CD4-positive, alpha-beta T cell (primary cell): ENCODE measurements at regions not wholly inside any gene's neighbourhood (a gene's known extent, or its start where the extent isn't known, plus 50 kb on each side); places are given as distances from the start of the nearest gene placed in this dataset.

Source experiments
- ATAC-seq: fragments of 200-7000 bp; cut with Tn5 transposase; one replicate; pipeline ENCODE4 v1.10.0; 2022; ENCODE audit warnings: mild to moderate bottlenecking; ENCODE audit not compliant: poor library complexity
- CTCF ChIA-PET: fragments of 350-600 bp; sonication (Branson Sonifier 250); formaldehyde crosslinking; loops from one replicate; lab custom pipeline; 2021; ENCODE audit warnings: antibody characterized with exemption, inconsistent platforms; lab: Charles Lee
- POLR2A ChIA-PET: fragments of 350-600 bp; sonication (Branson Sonifier 250); formaldehyde crosslinking; loops from one replicate; lab custom pipeline; 2021; ENCODE audit warnings: antibody characterized with exemption, inconsistent platforms; lab: Charles Lee
- DNase-seq, 14 experiments: peaks; one replicate each; pipeline ENCODE4 v3.0.0-alpha.2; 2013 to 2020; ENCODE audit warnings: mixed read lengths in 2 of 14
- H3K27ac ChIP-seq, 2 donors: one replicate each; pipeline versions ENCODE4 v1.5.1 to v1.7.0; 2013; ENCODE audit warnings: low read length in 2 of 2, low read depth in 1 of 2, mild to moderate bottlenecking in 1 of 2
- H3K27me3 ChIP-seq, 2 experiments: 1 replicate in 1 of 2; 2 replicates in 1 of 2; pipeline versions ENCODE4 v1.6.1 to v1.7.0; 2013; ENCODE audit warnings: low read length in 2 of 2, control low read depth in 1 of 2, mild to moderate bottlenecking in 1 of 2, moderate library complexity in 1 of 2; ENCODE audit not compliant: insufficient read depth in 2 of 2, control insufficient read depth in 1 of 2
- H3K36me3 ChIP-seq: one replicate; pipeline ENCODE4 v1.6.1; 2013; ENCODE audit warnings: low read length, control low read depth; ENCODE audit not compliant: insufficient read depth
- H3K4me1 ChIP-seq: one replicate; pipeline ENCODE4 v1.6.1; 2013; ENCODE audit warnings: low read length, control low read depth; ENCODE audit not compliant: insufficient read depth
- H3K4me3 ChIP-seq: one replicate; pipeline ENCODE4 v1.5.1; 2013; ENCODE audit warnings: mild to moderate bottlenecking, low read length, moderate library complexity
- H3K9me3 ChIP-seq, 2 experiments: 1 replicate in 1 of 2; 2 replicates in 1 of 2; pipeline versions ENCODE4 v1.6.1 to v1.7.0; 2013; ENCODE audit warnings: low read length in 2 of 2, mild to moderate bottlenecking in 2 of 2, control low read depth in 1 of 2, moderate library complexity in 1 of 2; ENCODE audit not compliant: control insufficient read depth in 1 of 2, insufficient read depth in 1 of 2
- H3K27ac Mint-ChIP-seq: one replicate; pipeline ENCODE4 v1.8.0; 2020; ENCODE audit warnings: mixed read lengths
- H3K27me3 Mint-ChIP-seq: one replicate; pipeline ENCODE4 v1.8.0; 2021; ENCODE audit warnings: mixed read lengths
- H3K36me3 Mint-ChIP-seq: one replicate; pipeline ENCODE4 v1.8.0; 2021; ENCODE audit warnings: low read depth, mixed read lengths
- H3K4me1 Mint-ChIP-seq: one replicate; pipeline ENCODE4 v1.8.0; 2021; ENCODE audit warnings: low read depth, mixed read lengths
- H3K4me3 Mint-ChIP-seq: one replicate; pipeline ENCODE4 v1.8.0; 2020; ENCODE audit warnings: mild to moderate bottlenecking, mixed read lengths
- H3K9me3 Mint-ChIP-seq: one replicate; pipeline ENCODE4 v1.8.0; 2020; ENCODE audit warnings: mixed read lengths
- intact Hi-C, 2 experiments: fragments of 100-400 bp; cut with DNase I in 1 of 2; cut with micrococcal nuclease in 1 of 2; formaldehyde crosslinking; loops; one replicate each; pipeline versions ENCODE4 v1.15.1 to v1.9.0; 2023 to 2025; cut with DNase I, micrococcal nuclease
- TF ChIP-seq, protein P1 (sequence below): fragments of 200-600 bp; IDR thresholded peaks from one replicate; pipeline ENCODE4 v1.8.0; 2022; ENCODE audit warnings: antibody characterized with exemption, mild to moderate bottlenecking

DNA sequence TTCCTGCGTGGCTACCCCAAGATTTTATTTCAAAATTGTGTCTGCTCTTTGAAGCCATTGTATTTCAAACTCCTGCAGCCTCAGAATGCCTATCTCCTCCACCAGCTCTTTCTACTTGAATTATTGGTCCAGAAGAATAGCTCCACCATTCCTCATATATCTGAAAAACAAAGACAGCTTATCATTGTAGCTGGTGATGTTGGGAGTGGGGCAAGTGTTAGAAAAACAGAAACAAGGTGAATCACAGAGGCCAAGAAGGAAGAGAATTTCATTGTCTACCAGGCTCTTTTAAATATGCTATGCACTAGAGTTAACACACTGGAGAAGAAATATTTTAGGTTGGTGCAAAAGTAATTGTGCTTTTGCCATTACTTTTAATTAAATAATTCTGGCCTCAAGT lies 307.9 kb upstream of the ROPN1 start:
- intact Hi-C loops = no loop called here
- H3K9me3 ChIP-seq = peaks cover 0 to 6% of the 10 kb centered on the region in 2 experiments
- Mint-ChIP-seq H3K27me3 (peaks cover 20% of the 10 kb centered on the region), H3K4me3 (no peak overlapping the region), H3K27ac (no peak overlapping the region), H3K36me3 (no peaks in the 10 kb centered on the region), H3K9me3 (no peaks in the 10 kb centered on the region), H3K4me1 (no peaks in the 10 kb centered on the region)
- ATAC-seq = no peak
- DNase-seq = no peak
- no peaks in the 10 kb centered on the region for H3K36me3 ChIP-seq
- H3K27ac ChIP-seq = no peak overlapping the region
- no peak overlapping the region for H3K4me3 ChIP-seq
- H3K27me3 ChIP-seq = peaks cover 0 to 5% of the 10 kb centered on the region in 2 experiments
- CTCF ChIA-PET = no interaction called here
- H3K4me1 ChIP-seq = no peaks in the 10 kb centered on the region
- POLR2A ChIA-PET = no interaction called here
- TF ChIP-seq, protein P1, sequence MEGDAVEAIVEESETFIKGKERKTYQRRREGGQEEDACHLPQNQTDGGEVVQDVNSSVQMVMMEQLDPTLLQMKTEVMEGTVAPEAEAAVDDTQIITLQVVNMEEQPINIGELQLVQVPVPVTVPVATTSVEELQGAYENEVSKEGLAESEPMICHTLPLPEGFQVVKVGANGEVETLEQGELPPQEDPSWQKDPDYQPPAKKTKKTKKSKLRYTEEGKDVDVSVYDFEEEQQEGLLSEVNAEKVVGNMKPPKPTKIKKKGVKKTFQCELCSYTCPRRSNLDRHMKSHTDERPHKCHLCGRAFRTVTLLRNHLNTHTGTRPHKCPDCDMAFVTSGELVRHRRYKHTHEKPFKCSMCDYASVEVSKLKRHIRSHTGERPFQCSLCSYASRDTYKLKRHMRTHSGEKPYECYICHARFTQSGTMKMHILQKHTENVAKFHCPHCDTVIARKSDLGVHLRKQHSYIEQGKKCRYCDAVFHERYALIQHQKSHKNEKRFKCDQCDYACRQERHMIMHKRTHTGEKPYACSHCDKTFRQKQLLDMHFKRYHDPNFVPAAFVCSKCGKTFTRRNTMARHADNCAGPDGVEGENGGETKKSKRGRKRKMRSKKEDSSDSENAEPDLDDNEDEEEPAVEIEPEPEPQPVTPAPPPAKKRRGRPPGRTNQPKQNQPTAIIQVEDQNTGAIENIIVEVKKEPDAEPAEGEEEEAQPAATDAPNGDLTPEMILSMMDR = no peak

DNA sequence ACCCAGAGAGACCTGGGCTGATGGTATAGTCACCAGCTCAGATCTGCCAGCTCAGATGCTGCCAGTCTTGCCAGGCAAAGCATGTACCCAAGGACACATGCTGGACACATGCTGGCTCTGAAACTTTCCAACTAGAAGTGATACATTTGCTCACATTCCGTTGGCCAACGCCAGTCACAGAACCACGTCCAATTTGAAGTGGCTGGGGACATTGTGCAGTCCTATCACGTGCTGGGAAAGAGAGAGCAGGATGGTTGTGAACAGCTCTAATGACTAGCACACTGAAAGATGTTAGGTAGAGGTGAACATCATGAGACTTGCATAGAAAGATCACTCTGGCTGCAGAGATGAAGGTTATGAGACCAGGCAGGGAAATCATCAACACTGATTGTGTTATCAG lies 308.5 kb upstream of the ROPN1 start:
- intact Hi-C loops = no loop called here
- peaks cover 20% of the 10 kb centered on the region for H3K27me3 Mint-ChIP-seq
- H3K4me1 ChIP-seq = no peaks in the 10 kb centered on the region
- TF ChIP-seq, protein P1 = no peak
- H3K27ac ChIP-seq = no peak overlapping the region
- H3K36me3 Mint-ChIP-seq = no peaks in the 10 kb centered on the region
- H3K9me3 ChIP-seq = peaks cover 0 to 11% of the 10 kb centered on the region in 2 experiments
- DNase-seq = no peak
- no peak overlapping the region for H3K27ac Mint-ChIP-seq
- H3K36me3 ChIP-seq = no peaks in the 10 kb centered on the region
- H3K9me3 Mint-ChIP-seq = peaks cover 1% of the 10 kb centered on the region
- no peak overlapping the region for H3K4me3 ChIP-seq
- no peak overlapping the region for H3K4me3 Mint-ChIP-seq
- ChIA-PET CTCF (no interaction called here), POLR2A (no interaction called here)
- peaks cover 0 to 5% of the 10 kb centered on the region in 2 experiments for H3K27me3 ChIP-seq
- no peaks in the 10 kb centered on the region for H3K4me1 Mint-ChIP-seq
- ATAC-seq = no peak

DNA sequence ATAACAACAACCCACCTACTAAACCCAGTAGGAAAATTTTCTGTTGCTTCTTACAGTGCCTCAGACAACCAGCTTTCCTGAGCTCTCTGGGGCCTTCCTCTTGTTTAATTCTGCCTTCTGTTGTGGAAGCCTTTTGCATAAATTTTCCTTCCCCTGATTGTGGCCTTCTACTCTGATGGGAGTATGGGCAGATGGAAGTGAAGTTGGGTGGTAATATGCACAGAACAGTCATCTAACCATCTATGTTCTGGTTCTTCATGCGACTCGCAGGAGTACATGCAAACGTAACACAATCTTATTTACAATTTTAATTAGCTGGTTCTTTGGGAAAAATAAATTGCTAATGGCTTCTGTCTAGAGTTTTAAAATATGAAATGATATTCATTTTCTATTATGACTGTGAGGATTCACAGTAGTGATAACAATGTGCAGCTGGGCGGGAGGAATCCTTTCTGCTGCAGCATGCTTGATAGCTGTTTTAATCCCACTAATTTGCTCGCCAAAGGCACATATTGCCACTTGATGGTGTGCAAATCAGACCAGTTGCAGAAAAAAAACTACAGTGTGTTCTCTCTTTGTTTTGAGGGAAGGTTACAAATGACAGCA lies 311.5 kb upstream of the ROPN1 start:
- POLR2A ChIA-PET = no interaction called here
- TF ChIP-seq, protein P1 = no peak
- Mint-ChIP-seq H3K4me3 (no peak overlapping the region), H3K9me3 (peaks cover 4% of the 10 kb centered on the region), H3K27me3 (peaks cover 13% of the 10 kb centered on the region), H3K4me1 (no peaks in the 10 kb centered on the region), H3K36me3 (no peaks in the 10 kb centered on the region), H3K27ac (no peak overlapping the region)
- CTCF ChIA-PET = no interaction called here
- no peak overlapping the region for H3K4me3 ChIP-seq
- peaks cover 0 to 19% of the 10 kb centered on the region in 2 experiments for H3K9me3 ChIP-seq
- intact Hi-C loops = no loop called here
- H3K27ac ChIP-seq = no peak overlapping the region
- H3K27me3 ChIP-seq = no peaks in the 10 kb centered on the region
- H3K4me1 ChIP-seq = no peaks in the 10 kb centered on the region
- no peaks in the 10 kb centered on the region for H3K36me3 ChIP-seq
- no peak for ATAC-seq
- no peak for DNase-seq
